NCI-H128 (cell line): ENCODE measurements at regions not wholly inside any gene's neighbourhood (a gene's known extent, or its start where the extent isn't known, plus 50 kb on each side); places are given as distances from the start of the nearest gene placed in this dataset.

Source experiments
- DNase-seq: peaks from one replicate; lab custom pipeline; 2025; ENCODE audit not compliant: unreplicated experiment; lab: John Stamatoyannopoulos, UW

- DNase-seq: no peak
These were observed 105.6 kb upstream of the ARID2 start for GRCh38 chr12:45623940-45624339.

GRCh38 chr12:45626965-45627364 is 102.5 kb upstream of the ARID2 start:
- no peak for DNase-seq

- DNase-seq: no peak
These were observed 102.0 kb upstream of the ARID2 start for GRCh38 chr12:45627407-45628069.

- no peak for DNase-seq
These were observed 100.2 kb upstream of the ARID2 start for GRCh38 chr12:45629292-45629691.

- DNase-seq: no peak
These were observed 95.8 kb upstream of the ARID2 start for GRCh38 chr12:45633733-45634132.

GRCh38 chr12:45634273-45634917 is 95.1 kb upstream of the ARID2 start:
- no peak for DNase-seq

GRCh38 chr12:45637242-45637641 is 92.3 kb upstream of the ARID2 start:
- DNase-seq: no peak

GRCh38 chr12:45637706-45638105 is 91.8 kb upstream of the ARID2 start:
- no peak for DNase-seq

- no peak for DNase-seq
These were observed 91.1 kb upstream of the ARID2 start for GRCh38 chr12:45638386-45638785.

- DNase-seq: no peak
These were observed 85.0 kb upstream of the ARID2 start for GRCh38 chr12:45644541-45644940.

GRCh38 chr12:45646851-45647581 is 82.5 kb upstream of the ARID2 start:
- no peak for DNase-seq

- no peak for DNase-seq
These were observed 81.4 kb upstream of the ARID2 start for GRCh38 chr12:45648070-45648469.

- no peak for DNase-seq
These were observed 78.5 kb upstream of the ARID2 start for GRCh38 chr12:45651029-45651428.

GRCh38 chr12:45654002-45654665 is 75.4 kb upstream of the ARID2 start:
- DNase-seq: no peak

- peak; percentile 4 for DNase-seq
These were observed 74.3 kb upstream of the ARID2 start for GRCh38 chr12:45655186-45655585.

GRCh38 chr12:45655743-45656142 is 73.8 kb upstream of the ARID2 start:
- DNase-seq: no peak

GRCh38 chr12:45658020-45658419 is 71.5 kb upstream of the ARID2 start:
- DNase-seq: no peak

- DNase-seq: no peak
These were observed 69.2 kb upstream of the ARID2 start for GRCh38 chr12:45660330-45660729.

GRCh38 chr12:45663455-45663854 is 66.1 kb upstream of the ARID2 start:
- no peak for DNase-seq

- no peak for DNase-seq
These were observed 63.6 kb upstream of the ARID2 start for GRCh38 chr12:45665941-45666340.

- DNase-seq: no peak
These were observed 63.1 kb upstream of the ARID2 start for GRCh38 chr12:45666396-45666795.

GRCh38 chr12:45666816-45667215 is 62.7 kb upstream of the ARID2 start:
- DNase-seq: no peak
